Upper lobe of left lung (tissue), 6 donors: ENCODE measurements at regions not wholly inside any gene's neighbourhood (a gene's known extent, or its start where the extent isn't known, plus 50 kb on each side); places are given as distances from the start of the nearest gene placed in this dataset.
A peak's percentile ranks its signal among the peaks of the same experiment; 100 is the strongest.

ENCODE experiments used
- ATAC-seq, 2 donors: fragments of 200-7000 bp; cut with Tn5 transposase; one replicate each; pipeline ENCODE4 v1.9.1; 2022; ENCODE audit warnings: mild to moderate bottlenecking in 2 of 2, moderate library complexity in 2 of 2; ENCODE audit not compliant: low FRiP score in 2 of 2
- DNase-seq, 2 donors: peaks; one replicate each; pipeline ENCODE4 v3.0.0-alpha.2; 2019 to 2020
- H3K27ac ChIP-seq, 4 donors: fragments of 200-600 bp; sonication (generic); one replicate each; pipeline ENCODE4 v1.5.1; 2016 to 2019
- H3K27me3 ChIP-seq, 4 donors: fragments of 200-600 bp; sonication (generic); one replicate each; pipeline ENCODE4 v1.5.1; 2017 to 2019
- H3K36me3 ChIP-seq, 4 donors: fragments of 200-600 bp; sonication (generic); one replicate each; pipeline ENCODE4 v1.5.1; 2016 to 2019
- H3K4me1 ChIP-seq, 4 donors: fragments of 200-600 bp; sonication (generic); one replicate each; pipeline ENCODE4 v1.5.1; 2018 to 2019
- H3K4me3 ChIP-seq, 4 donors: fragments of 200-600 bp; sonication (generic); one replicate each; pipeline ENCODE4 v1.5.1; 2017 to 2019; ENCODE audit warnings: mild to moderate bottlenecking in 2 of 4, moderate library complexity in 1 of 4
- H3K9me3 ChIP-seq, 4 donors: fragments of 200-600 bp; sonication (generic); one replicate each; pipeline ENCODE4 v1.5.1; 2018 to 2019
- CTCF ChIP-seq, 6 experiments: fragments of 450-650 bp in 4 of 6; fragments of 200-600 bp in 2 of 6; sonication (generic) in 2 of 6; IDR thresholded peaks; one replicate each; pipeline ENCODE4 v1.5.1; 2016 to 2019; ENCODE audit warnings: antibody characterized with exemption in 6 of 6
- EP300 ChIP-seq, 4 donors: sonication (generic); formaldehyde crosslinking; IDR thresholded peaks; one replicate each; pipeline ENCODE4 v1.5.1; 2017; ENCODE audit warnings: antibody characterized with exemption in 4 of 4, control low read depth in 2 of 4
- POLR2A ChIP-seq, 4 donors: fragments of 450-650 bp; IDR thresholded peaks; one replicate each; pipeline ENCODE4 v1.5.1; 2016 to 2017; ENCODE audit warnings: antibody characterized with exemption in 4 of 4, mild to moderate bottlenecking in 2 of 4
- POLR2AphosphoS5 ChIP-seq, 2 donors: sonication (generic); formaldehyde crosslinking; IDR thresholded peaks; one replicate each; pipeline ENCODE4 v1.5.1; 2017; ENCODE audit warnings: antibody characterized with exemption in 2 of 2
- WGBS, 2 donors: methylation state at CpG; one replicate each; pipeline ENCODE4 v1.1.5; 2017 to 2018; 5-methylcytosine and 5-hydroxymethylcytosine counted together
- donor health status: DM: no; HTN: no; CAD: no; lungs with moderate emphysema.
- donor health status: DM: no; HTN: yes; CAD: no; lungs with severe emphysema.

DNA sequence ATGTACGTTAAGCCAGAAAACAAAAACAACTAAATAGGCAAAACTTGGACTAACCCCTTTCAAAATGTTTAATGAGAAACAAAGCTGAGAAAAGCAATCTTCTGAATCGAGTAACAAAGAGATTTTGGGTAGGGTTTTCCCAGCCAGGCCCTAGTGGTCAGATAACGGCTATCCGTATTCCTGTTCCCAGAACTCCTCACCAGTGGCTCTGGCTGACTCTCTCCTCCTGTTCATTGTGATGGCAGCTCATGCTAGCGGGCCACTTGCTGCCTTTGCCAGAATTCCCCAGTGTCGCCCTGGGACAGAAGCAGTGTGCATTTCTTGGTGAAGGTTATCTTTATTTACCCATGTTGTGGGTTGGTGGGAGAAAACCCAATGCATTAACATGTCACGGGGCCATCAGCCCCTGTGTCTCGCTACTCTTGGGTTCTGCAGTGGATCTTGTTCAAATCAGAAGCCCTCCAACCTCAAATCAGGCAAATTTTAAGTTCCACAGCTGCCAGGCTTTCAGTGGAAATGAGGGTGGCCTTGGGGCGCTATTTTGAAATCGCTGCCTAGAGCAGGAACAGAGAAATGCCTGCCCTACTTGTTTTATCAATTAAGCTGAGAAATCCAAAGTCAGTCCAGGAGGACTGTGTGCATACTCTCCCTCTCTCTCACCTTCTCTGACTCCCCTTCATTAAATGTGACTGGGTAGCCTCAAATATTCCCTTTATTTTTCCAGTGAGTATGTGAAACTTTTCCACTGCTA, 164.5 kb upstream of the NPVF start:
- ATAC-seq = no peak
- Histone ChIP-seq H3K9me3 (no peaks in the 10 kb centered on the region), H3K4me1 (peaks cover 0 to 15% (median 0%) of the 10 kb centered on the region in 4 donors), H3K27ac (no peak overlapping the region), H3K27me3 (no peaks in the 10 kb centered on the region), H3K4me3 (no peak overlapping the region), H3K36me3 (no peaks in the 10 kb centered on the region)
- WGBS, 2 donors = 67 to 90% methylated on average over 10 of the region's 10 CpGs
- no peak for DNase-seq
- TF ChIP-seq POLR2A (IDR thresholded peaks at IDR 0.05) (no peak), CTCF (IDR thresholded peaks at IDR 0.05) (no peak), POLR2AphosphoS5 (IDR thresholded peaks at IDR 0.05) (no peak), EP300 (IDR thresholded peaks at IDR 0.05) (no peak)

- H3K36me3 ChIP-seq = no peaks in the 10 kb centered on the region
- WGBS, 2 donors = 80 to 99% methylated on average over 4 to 5 of the region's 5 CpGs
- H3K4me3 ChIP-seq = no peak overlapping the region
- H3K4me1 ChIP-seq = peaks cover 0 to 15% (median 0%) of the 10 kb centered on the region in 4 donors
- no peaks in the 10 kb centered on the region for H3K9me3 ChIP-seq
- ATAC-seq (no peak), DNase-seq (peak in 1 of 2 donors; percentile 6)
- H3K27me3 ChIP-seq = no peaks in the 10 kb centered on the region
- TF ChIP-seq CTCF (IDR thresholded peaks at IDR 0.05) (no peak), POLR2A (IDR thresholded peaks at IDR 0.05) (no peak), EP300 (IDR thresholded peaks at IDR 0.05) (no peak), POLR2AphosphoS5 (IDR thresholded peaks at IDR 0.05) (no peak)
- no peak overlapping the region for H3K27ac ChIP-seq
Observed at GRCh38 chr7:25395976-25396375, 167.7 kb upstream of the NPVF start.

- H3K27me3 ChIP-seq = no peaks in the 10 kb centered on the region
- no peak overlapping the region for H3K4me3 ChIP-seq
- no peak for TF ChIP-seq POLR2AphosphoS5 (IDR thresholded peaks at IDR 0.05)
- no peak for TF ChIP-seq CTCF (IDR thresholded peaks at IDR 0.05)
- TF ChIP-seq POLR2A (IDR thresholded peaks at IDR 0.05) = no peak
- no peak for TF ChIP-seq EP300 (IDR thresholded peaks at IDR 0.05)
- no peaks in the 10 kb centered on the region for H3K9me3 ChIP-seq
- peaks cover 0 to 12% (median 0%) of the 10 kb centered on the region in 4 donors for H3K4me1 ChIP-seq
- H3K27ac ChIP-seq = no peak overlapping the region
- ATAC-seq = no peak
- no peak for DNase-seq
- 92 to 93% methylated on average over 3 of the region's 3 CpGs for WGBS, 2 donors
- H3K36me3 ChIP-seq = no peaks in the 10 kb centered on the region
Observed at GRCh38 chr7:25396668-25397067, 168.4 kb upstream of the NPVF start.

- H3K36me3 ChIP-seq = no peaks in the 10 kb centered on the region
- H3K4me1 ChIP-seq = no peaks in the 10 kb centered on the region
- H3K27ac ChIP-seq = no peak overlapping the region
- DNase-seq (no peak), ATAC-seq (no peak)
- H3K4me3 ChIP-seq = no peak overlapping the region
- no peaks in the 10 kb centered on the region for H3K27me3 ChIP-seq
- 89 to 92% methylated on average over 5 of the region's 5 CpGs for WGBS, 2 donors
- no peaks in the 10 kb centered on the region for H3K9me3 ChIP-seq
- TF ChIP-seq EP300 (IDR thresholded peaks at IDR 0.05) (no peak), CTCF (IDR thresholded peaks at IDR 0.05) (no peak), POLR2A (IDR thresholded peaks at IDR 0.05) (no peak), POLR2AphosphoS5 (IDR thresholded peaks at IDR 0.05) (no peak)
Observed at GRCh38 chr7:25398418-25398817, 170.1 kb upstream of the NPVF start.
